Adrenal gland (tissue), 5 donors: ENCODE measurements at regions not wholly inside any gene's neighbourhood (a gene's known extent, or its start where the extent isn't known, plus 50 kb on each side); places are given as distances from the start of the nearest gene placed in this dataset.

Experiments
- CTCF ChIP-seq, 6 experiments: fragments of 450-650 bp in 4 of 6; fragments of 200-600 bp in 2 of 6; sonication (generic) in 1 of 6; IDR thresholded peaks; 1 replicate in 5 of 6; 2 replicates in 1 of 6; pipeline versions ENCODE4 v1.5.1 to v1.8.0; 2016 to 2021; ENCODE audit warnings: antibody characterized with exemption in 6 of 6, mild to moderate bottlenecking in 2 of 6, moderate library complexity in 1 of 6
- POLR2A ChIP-seq, 2 donors: fragments of 450-650 bp; IDR thresholded peaks; one replicate each; pipeline ENCODE4 v1.6.1; 2017; ENCODE audit warnings: antibody characterized with exemption in 2 of 2, mild to moderate bottlenecking in 2 of 2, moderate library complexity in 1 of 2
- donor health status: DM: no; HTN: no; CAD: no.

DNA sequence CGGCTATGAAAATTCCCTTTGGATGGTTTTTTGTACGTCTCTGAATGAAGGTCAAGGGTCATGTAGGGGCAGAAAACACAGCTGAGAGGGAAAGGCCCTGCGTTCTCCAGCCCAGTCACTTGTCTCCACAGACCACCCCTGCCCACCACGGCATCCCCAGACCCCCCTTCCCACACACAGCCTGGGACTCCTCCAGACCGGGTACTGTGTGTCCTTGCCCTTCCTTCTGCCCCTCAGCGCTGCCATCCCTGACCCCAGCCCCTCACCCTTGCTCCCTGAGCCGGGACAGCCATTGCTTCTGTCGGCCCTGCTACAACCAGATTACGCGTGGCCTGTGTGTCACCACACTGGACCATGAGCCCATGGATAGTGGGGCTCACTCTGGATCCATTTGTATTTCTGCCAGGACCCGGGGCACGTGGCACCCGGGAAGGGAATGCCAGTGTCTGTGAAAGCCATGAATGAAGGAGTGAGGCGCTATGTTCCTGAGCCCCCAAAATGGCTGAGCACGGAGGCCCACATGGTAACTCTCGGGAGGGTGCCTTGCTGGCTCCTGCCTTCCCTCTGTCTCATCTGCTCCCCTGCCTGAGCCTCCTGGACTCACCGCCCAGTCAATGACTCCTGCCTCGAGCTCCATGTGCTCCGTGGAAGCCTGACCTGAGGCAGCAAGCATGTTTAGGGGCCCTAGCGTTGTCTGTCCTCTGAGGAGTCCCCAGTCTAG is 139.1 kb upstream of the FOXF1 start:
- TF ChIP-seq POLR2A (IDR thresholded peaks at IDR 0.05) = no peak
- TF ChIP-seq CTCF (IDR thresholded peaks at IDR 0.05) = no peak
